ENCODE measurements at regions not wholly inside any gene's neighbourhood (a gene's known extent, or its start where the extent isn't known, plus 50 kb on each side); places are given as distances from the start of the nearest gene placed in this dataset.
"Not testable (repeated sequence)": the region's sequence is repeated elsewhere in the genome, so short reads cannot be mapped to it uniquely, and the experiment has no call there.

GRCh38 chr5:86671536-86671935 is 53.8 kb downstream of the COX7C start:
- no peak for DNase-seq (ENCODE audit: low read depth)

GRCh38 chr5:86674069-86674468 is 56.3 kb downstream of the COX7C start:
- no peak for DNase-seq (ENCODE audit: low read depth)

DNA sequence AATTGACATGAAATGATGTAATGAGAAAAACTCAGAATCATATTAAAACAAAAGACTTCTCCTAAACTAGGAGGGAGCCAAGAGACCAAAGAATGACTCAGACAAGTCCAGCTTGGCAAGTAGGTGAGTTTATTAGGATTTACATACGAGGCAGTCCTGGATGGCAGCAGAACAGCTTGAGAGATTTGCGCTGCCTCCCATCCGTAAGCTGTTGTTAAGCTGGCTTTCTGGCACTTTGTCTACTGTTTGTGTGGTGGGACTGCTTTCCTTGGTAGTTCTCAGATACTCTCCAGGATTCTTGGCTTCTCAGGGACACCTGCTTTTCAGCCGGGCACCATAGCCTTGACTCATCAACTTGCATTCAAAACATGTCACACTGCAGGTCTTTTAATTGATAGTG is 57.6 kb downstream of the COX7C start:
- no peak for DNase-seq (ENCODE audit: low read depth)

GRCh38 chr5:86679529-86679928 is 61.8 kb downstream of the COX7C start:
- DNase-seq (ENCODE audit: low read depth) = peak; percentile 73

- no peak for DNase-seq (ENCODE audit: low read depth)
Measured at GRCh38 chr5:86679949-86680348, 62.2 kb downstream of the COX7C start.

DNA sequence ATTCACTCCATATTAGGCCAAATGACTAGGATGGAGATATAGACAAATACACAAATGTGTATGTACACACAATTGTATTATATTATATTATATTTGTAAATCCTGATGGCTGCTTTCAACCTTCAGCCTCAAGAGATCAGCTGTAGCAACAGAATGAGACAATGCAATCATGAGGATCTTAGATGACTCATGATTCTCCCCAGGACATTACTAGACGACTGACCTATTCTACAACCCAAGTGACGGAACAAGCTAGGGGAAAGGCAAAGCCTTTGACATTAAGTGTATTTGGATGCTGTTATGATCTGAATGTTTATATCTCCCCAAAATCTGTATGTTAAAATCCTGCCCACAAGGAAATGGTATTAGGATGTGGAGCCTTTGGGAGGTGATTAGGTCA is 66.5 kb downstream of the COX7C start:
- no peak for DNase-seq (ENCODE audit: low read depth)

GRCh38 chr5:86686046-86686445 is 68.3 kb downstream of the COX7C start:
- peak; percentile 2 for DNase-seq (ENCODE audit: low read depth)

DNA sequence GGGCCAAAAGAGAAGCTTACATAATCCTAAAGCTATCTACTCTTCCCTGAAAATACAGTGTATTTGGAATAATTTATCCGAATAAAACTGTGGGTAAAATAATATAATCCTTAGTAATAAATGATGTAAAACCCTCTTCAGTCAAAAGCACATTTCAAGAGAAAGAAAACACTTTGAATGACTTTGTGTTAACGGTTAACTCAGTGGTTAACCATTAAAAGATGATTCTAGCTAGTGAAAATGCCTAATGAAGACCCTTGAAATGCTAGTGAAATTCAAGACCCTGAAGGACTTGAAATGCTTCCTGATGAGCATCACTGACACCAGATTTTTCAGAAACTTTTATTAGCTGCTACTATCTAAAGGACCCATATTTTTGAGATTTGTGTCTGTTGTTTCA is 70.7 kb downstream of the COX7C start:
- DNase-seq (ENCODE audit: low read depth) = no peak

DNA sequence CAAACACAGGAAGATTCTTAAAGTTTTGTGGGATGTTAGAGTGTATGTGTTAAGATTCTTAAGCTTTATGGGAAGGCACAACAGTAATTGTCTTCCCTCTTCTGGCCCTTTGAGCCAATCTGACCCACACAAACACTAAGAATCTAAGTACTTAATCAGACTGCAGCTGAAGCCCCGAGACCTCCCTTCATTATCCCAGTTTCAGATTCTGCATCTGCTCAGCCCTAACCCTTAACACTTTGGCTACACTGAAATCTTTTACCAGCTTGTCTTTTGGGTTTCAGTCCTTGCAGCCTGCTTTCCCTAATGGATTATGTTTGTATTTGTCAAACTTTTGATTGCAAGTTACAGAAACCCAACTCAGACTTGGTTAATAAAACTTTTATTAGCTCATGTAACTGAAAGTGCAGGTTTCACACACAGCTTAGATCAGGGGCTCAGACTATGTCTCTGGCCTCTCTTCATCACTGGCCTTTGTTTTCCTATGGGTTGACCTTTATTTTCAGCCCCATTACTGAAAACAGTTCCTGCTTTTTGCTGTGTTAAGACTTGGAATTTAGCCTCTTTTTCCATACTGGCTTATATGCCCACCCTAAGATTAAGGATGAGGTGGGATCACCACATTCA is 71.5 kb downstream of the COX7C start:
- no peak for DNase-seq (ENCODE audit: low read depth)

DNA sequence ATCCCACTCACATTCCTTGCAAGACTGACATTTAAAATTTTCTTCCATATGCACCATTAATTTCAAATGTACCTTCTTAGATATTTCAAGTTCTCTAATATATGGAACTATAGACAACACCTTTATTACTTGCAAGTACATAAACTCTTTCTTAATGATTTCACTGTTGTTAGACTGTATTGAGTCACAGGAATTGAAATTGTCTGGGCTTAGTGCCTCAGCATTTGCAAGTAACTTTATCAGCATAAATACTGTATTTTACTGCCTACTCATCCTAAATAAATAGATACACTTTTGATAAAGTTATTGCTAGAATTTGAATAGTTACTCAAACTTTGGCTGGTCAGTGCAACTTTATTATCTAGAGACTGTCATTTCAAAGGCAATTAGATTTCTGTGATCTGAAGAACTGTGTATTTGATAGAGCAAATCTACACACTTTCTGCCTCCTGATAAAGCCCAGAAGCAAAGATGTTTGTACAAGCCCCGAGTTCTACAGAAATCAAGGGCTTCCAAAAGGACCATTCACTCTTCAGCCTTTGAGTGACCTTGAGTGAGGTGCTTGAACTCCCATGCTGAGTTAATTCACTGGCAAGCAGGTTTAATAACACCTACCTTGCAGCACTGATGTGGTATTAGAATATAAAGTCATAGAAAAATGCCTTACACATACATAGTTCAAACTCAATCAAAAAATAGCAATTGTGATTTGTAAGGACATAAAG is 91.6 kb downstream of the COX7C start:
- no peak for DNase-seq (ENCODE audit: low read depth)

DNA sequence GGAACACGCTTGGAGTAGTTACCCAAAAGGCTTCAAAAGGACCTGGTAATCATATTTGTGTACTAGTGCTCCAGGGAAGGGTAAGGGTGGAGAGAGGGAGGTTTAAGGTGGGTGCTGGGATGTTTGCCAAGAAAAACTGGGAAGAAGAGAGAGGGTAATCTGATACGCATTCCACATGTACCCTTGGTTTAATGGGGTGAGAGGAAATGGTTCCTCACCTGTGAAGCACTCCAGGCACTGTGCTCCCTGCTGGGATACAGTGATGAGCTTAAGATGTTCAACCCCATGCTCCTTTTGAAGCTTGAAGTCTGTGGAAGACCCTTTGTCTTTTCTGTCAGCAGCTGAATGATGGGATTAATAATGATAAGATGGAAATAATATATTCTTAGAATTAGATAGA is 98.4 kb downstream of the COX7C start:
- no peak for DNase-seq (ENCODE audit: low read depth)

GRCh38 chr5:86731319-86732117 is 113.8 kb downstream of the COX7C start:
- DNase-seq (ENCODE audit: low read depth) = not testable (repeated sequence)

- DNase-seq (ENCODE audit: low read depth) = no peak
Measured at GRCh38 chr5:86735370-86735769, 117.6 kb downstream of the COX7C start.

DNA sequence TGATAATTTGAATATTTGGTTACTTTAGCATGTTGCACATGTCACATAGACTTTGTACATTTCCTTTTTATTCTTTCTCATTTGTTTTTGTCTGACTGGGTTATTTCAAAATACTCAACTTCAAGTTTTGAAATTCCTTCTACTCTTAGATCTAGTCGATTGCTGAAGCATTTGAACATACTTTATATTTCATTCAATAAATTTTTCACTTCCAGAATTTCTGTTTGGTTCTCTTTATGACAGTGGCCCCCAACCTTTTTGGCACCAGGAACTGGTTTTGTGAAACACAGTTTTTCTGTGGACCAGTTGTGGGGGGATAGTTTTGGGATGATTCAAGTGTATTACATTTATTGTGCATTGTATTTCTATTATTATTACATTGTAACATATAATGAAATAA is 119.8 kb downstream of the COX7C start:
- DNase-seq (ENCODE audit: low read depth) = no peak

GRCh38 chr5:86748538-86749105 is 130.9 kb downstream of the COX7C start:
- DNase-seq (ENCODE audit: low read depth) = no peak

DNA sequence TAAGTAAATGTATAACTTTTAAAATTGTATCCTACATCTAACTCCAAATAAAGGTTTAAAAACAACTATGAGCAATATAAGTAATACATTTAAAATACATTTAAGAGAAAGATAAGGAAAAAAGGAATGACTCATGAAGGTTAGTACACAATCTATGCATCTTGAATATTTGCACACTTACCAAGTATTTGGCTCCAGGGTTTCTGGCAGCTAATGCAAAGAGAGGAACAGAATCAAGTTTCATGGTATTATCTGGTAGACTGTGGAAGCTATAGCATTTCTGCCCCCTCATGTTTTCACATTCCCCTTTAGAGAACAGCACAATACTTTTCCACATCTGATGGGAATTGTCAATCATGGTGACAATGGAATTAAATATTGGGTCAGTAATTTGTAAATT is 132.1 kb downstream of the COX7C start:
- no peak for DNase-seq (ENCODE audit: low read depth)

DNA sequence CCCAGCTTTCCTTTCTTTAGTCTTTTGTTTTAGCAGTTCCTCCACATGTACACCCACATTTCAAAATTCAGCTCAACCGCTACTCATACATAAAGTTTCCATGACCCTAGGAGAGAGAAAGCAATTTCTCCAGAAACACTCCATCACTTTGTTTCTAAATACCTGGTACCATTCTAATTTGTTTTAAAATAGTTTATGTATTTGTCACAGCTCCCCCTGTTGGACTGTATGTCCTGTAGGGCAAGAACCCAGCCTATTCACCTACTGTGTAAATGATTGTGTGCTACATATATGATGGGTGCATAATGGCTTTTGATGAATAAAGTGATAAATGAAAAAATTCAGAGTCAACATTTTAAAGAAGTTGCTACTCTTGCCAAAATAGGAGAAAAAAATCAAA is 139.1 kb downstream of the COX7C start:
- no peak for DNase-seq (ENCODE audit: low read depth)

DNA sequence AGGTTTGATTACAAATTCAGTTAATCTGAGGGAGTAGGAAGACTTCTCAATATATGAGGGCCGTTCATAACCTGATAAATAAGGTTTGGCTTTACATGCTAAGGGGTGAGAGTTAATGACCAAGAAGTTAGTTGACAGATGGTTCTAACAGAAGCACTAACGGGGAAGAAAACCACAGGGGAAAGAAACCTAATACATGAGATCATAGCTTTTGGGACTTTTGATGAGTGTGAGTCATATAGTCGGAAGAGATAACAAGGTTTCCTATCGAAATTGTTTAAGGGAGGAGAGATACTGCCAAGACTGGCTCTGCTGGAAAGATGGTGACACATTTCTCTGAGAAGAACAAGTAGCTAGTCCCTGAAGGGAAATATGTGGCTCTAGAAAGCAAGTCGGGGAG is 140.1 kb downstream of the COX7C start:
- DNase-seq (ENCODE audit: low read depth) = no peak

DNA sequence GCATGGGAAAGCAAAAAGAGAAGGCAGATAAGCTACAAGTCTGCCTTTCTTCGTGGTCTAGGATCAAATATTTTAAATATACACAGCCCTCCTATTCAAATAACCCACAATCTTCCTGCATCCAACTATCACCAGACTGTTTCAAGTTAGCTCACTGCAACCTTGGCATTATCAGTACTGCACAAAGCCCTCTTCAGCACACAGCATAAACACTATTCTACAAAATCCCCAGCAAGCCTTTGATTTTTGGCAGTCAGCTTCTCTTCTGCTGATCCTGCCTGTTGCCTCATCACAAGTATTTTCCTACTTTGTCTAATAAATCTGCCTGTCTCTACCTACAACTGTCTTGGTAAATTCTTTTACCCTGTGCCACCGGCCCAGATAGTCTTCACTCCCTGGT is 142.9 kb downstream of the COX7C start:
- DNase-seq (ENCODE audit: low read depth) = no peak

DNA sequence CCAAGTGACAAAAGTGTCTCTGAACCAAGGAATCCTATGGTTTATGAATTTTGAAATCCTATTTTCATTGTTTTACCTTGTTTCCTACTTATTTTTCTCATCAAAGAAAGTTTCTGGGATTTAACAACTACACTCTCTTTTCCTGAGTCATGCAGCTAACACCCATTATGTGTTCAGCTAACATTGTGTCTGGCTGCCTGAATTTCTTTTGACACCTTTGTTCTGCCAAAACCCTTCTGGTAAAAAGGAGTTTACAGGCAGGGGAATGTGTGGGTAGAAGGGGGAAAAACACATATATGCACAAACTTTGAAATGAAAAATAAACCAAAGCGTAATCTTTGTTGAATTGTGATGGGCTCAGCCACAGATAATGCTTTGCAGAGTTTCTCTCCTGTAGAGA is 146.2 kb downstream of the COX7C start:
- no peak for DNase-seq (ENCODE audit: low read depth)

GRCh38 chr5:86765778-86766502 is 148.2 kb downstream of the COX7C start:
- no peak for DNase-seq (ENCODE audit: low read depth)

GRCh38 chr5:86768699-86769202 is 151.0 kb downstream of the COX7C start:
- no peak for DNase-seq (ENCODE audit: low read depth)

Data from fibroblast of gingiva (primary cell).